IPS-18c (cell line): ENCODE measurements at regions not wholly inside any gene's neighbourhood (a gene's known extent, or its start where the extent isn't known, plus 50 kb on each side); places are given as distances from the start of the nearest gene placed in this dataset.

Source experiments
- H3K4me3 ChIP-seq: 2 replicates; pipeline ENCODE4 v1.7.0; 2013; ENCODE audit warnings: low read depth, mild to moderate bottlenecking, low read length, moderate library complexity; ENCODE audit not compliant: insufficient read depth
- H3K9me3 ChIP-seq: one replicate; pipeline ENCODE4 v1.6.1; 2013; ENCODE audit warnings: mild to moderate bottlenecking, low read length, moderate library complexity; ENCODE audit not compliant: control insufficient read depth, insufficient read depth

DNA sequence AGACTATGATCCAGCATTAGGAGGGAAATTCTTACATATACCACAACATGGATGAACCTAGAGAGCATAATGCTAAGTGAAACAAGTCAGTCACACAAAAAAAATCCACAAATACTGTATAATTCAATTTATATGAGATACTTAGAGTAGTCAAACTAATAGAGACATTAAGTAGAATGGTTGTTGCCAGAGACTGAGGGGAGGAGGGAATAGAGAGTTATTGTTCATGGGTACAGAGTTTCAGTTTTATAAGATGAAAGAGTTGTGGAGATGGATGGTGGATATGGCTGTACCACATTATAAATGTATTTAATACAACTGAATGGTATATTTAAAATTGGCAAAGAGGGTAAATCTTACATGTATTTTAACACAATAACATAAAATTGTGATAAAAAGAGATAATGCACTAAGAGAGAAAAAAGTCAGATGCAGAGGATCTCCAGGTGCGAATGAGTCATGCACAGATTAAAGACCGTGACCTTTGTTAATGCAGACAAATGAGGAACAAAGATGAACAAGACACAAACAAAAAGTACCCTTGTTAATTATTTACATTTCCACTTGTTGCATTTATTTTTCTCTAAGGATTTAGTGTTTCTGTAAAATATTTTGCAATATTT lies 541.7 kb upstream of the MEX3C start:
- H3K4me3 ChIP-seq = no peak overlapping the region
- no peaks in the 10 kb centered on the region for H3K9me3 ChIP-seq

DNA sequence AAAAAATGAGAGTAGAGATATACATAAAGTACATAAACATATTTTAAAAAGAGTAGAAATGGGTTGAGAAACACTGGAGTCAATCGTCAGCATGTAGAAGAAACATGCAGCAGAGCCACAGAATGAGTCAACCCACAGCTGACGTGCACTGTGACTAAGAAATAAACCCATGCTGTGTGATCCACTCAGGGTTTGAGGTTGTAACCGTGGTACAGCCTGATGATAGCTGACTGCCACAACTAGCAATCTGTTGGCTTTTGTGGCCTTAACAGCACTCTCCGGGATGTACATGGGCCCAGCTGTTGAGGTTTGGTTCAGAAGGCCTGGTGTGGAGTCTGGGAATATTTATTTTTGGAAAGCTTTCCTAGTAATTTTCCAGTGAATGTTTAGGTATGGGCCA lies 554.4 kb upstream of the MEX3C start:
- Histone ChIP-seq H3K9me3 (no peaks in the 10 kb centered on the region), H3K4me3 (no peak overlapping the region)

DNA sequence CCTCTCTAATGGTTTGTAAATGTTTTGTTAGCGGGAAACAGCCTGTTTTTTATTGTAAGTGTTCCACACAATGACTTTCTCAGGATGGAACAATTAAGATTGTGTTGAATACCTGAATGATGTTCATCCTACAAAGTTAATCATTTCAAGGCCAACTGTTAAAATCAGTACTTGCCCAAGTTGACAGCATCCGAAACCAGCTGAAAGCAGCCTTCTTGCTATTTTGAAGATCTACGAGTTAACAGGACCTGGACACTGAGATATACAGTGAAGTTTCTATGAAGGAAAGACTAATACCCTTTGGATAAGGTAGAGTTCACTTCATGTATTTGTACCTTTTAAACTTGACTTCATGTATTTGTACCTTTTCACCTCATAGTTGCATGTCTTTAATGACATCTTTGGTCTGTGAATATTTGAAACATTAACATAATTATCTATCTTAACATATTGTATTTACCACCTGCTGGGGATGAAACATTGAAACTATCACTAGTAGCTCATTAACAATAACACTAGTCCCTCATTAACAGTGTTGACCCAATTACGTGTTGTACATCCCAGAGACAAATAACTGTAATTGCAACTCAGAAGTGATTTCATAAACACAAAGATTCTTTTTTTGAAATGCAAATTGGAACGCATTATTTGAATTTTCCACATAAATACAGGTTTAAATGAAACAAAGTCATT lies 556.0 kb upstream of the MEX3C start:
- Histone ChIP-seq H3K9me3 (no peaks in the 10 kb centered on the region), H3K4me3 (no peak overlapping the region)

DNA sequence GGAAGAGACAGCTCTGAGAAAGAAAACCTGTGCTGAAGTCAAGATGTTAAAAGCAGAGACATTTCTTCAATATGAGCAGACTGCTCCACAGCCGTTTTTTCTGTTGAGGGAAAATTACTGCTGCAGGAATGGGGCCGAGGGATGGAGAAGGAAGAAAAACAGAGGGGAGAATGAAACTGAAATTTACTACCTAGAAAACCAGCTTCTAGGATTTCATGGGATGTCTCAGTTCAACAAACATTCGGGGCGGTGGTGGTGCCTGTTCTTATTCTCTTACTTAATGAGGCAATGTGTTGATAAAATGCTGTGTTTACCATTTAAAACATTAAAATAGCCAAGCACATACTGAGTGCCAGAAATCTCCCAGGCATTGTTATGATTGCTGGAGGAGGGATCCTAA lies 557.1 kb upstream of the MEX3C start:
- no peaks in the 10 kb centered on the region for H3K9me3 ChIP-seq
- no peak overlapping the region for H3K4me3 ChIP-seq

GRCh38 chr18:51757255-51757924 lies 559.9 kb upstream of the MEX3C start:
- Histone ChIP-seq H3K4me3 (no peak overlapping the region), H3K9me3 (no peaks in the 10 kb centered on the region)

GRCh38 chr18:51762373-51762772 lies 564.9 kb upstream of the MEX3C start:
- no peak overlapping the region for H3K4me3 ChIP-seq
- H3K9me3 ChIP-seq = no peaks in the 10 kb centered on the region

- Histone ChIP-seq H3K4me3 (no peak overlapping the region), H3K9me3 (no peaks in the 10 kb centered on the region)
These were observed 568.3 kb upstream of the MEX3C start for GRCh38 chr18:51765606-51766360.

DNA sequence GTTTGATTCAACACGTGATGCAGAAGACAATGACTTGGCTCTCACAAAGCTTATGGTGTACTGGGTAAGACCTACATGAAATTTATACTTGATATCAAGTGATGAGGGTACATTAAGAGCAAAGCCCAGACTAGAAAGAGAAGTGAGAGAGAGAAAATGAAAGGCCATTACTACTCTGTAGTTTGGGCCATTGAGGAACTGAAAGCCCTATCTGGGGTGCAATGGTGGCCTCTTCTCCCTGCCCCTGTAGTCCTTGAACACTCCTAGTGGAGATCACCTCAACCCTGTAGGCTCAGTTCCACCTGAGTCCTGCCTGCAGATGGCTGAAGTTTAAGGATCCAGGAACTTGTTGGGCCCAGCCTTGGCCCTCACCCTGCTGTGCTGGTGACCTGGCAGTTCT lies 569.8 kb upstream of the MEX3C start:
- H3K4me3 ChIP-seq = no peak overlapping the region
- no peaks in the 10 kb centered on the region for H3K9me3 ChIP-seq

- Histone ChIP-seq H3K9me3 (no peaks in the 10 kb centered on the region), H3K4me3 (no peak overlapping the region)
These were observed 561.9 kb upstream of the DCC start for GRCh38 chr18:51778115-51778514.

GRCh38 chr18:51789871-51790270 lies 550.1 kb upstream of the DCC start:
- no peak overlapping the region for H3K4me3 ChIP-seq
- H3K9me3 ChIP-seq = no peaks in the 10 kb centered on the region

- H3K4me3 ChIP-seq = no peak overlapping the region
- no peaks in the 10 kb centered on the region for H3K9me3 ChIP-seq
These were observed 538.5 kb upstream of the DCC start for GRCh38 chr18:51801514-51801913.

DNA sequence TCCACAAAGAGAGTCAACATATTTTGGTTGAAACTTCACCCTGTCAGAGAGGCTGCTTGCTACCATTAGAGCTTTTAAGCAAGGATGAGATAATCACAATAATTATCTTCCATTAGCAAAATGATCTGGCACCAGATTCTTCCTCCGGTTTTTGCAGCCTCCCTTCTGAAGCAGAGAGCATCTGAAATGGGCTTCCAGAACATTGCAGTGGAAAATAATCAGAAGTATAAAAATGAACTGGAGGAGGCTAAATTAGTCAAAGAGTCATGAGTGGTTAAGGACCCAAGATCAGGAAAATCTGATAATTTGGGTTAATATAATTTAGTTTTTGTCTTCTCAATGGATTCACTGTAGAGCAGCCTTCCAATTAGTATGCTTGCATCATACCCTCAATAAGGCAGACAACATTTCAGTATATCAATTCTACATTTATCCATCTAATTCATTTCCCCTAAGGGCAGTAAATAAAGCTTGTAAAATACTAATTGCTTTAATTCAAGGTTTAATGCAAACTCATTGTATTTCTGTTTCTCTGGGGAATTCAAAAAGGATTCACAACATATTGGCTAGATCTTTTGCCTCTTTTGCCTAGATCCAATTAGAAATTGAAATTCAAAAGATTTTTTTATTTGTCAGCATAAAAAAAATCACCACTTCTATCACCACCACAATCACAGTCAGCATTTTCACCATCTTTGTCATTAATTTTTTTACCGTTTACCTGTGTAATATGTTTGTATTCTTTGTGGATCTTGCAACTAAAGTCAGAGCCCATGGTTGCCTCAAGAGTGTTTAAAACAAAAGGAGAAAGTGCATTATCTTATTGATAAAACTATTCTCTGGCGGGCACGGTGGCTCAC lies 537.2 kb upstream of the DCC start:
- H3K4me3 ChIP-seq = no peak overlapping the region
- no peaks in the 10 kb centered on the region for H3K9me3 ChIP-seq

DNA sequence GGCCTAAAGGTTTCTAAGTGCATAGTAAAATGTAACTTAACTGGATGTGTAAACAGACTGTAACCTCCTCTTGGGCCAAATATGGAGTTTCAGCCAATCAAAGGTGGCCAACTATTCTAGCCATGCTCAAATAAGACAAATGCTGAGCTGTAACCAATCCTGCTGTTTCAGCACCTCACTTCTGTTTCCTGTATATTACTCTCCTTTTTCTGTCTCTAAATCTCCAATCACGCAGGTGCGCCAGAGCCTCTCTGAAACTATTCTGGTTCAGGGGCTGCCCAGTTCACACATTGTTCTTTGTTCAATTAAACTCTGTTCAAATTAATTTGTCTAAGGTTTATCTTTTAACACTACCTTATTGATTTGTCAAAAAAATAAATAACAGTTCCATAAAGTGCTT lies 532.7 kb upstream of the DCC start:
- no peak overlapping the region for H3K4me3 ChIP-seq
- no peaks in the 10 kb centered on the region for H3K9me3 ChIP-seq

GRCh38 chr18:51811883-51812282 lies 528.1 kb upstream of the DCC start:
- Histone ChIP-seq H3K4me3 (no peak overlapping the region), H3K9me3 (no peaks in the 10 kb centered on the region)

- no peak overlapping the region for H3K4me3 ChIP-seq
- H3K9me3 ChIP-seq = no peaks in the 10 kb centered on the region
These were observed 526.3 kb upstream of the DCC start for GRCh38 chr18:51813740-51814139.

DNA sequence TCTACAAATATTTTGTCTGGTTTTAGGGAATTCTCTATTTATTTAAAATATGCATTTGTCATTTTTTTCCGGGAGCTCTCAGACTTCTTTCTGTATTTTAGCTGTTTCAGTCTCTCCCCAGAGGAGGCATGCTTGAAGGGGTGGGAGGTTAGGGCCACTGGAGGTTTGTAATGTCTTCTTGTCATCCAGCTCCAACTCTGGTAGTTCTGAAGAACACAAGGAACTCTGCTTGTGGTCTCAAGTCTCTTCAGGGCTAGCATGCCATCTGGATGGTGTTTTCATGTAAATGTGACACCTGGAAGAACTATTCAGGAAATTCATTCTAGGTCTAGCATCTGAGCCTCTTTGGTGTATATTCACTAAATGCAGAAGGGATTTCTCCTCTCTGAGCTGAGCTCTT lies 518.4 kb upstream of the DCC start:
- Histone ChIP-seq H3K9me3 (no peaks in the 10 kb centered on the region), H3K4me3 (no peak overlapping the region)

GRCh38 chr18:51824746-51825145 lies 515.3 kb upstream of the DCC start:
- no peak overlapping the region for H3K4me3 ChIP-seq
- H3K9me3 ChIP-seq = no peaks in the 10 kb centered on the region
